Breast epithelium (tissue), 3 donors: ENCODE measurements at regions not wholly inside any gene's neighbourhood (a gene's known extent, or its start where the extent isn't known, plus 50 kb on each side); places are given as distances from the start of the nearest gene placed in this dataset.

Source experiments
- CTCF ChIP-seq, 3 donors: fragments of 450-650 bp; IDR thresholded peaks; one replicate each; pipeline ENCODE4 v1.5.1; 2016 to 2017; ENCODE audit warnings: antibody characterized with exemption in 3 of 3, mild to moderate bottlenecking in 3 of 3, moderate library complexity in 3 of 3
- POLR2A ChIP-seq: fragments of 450-650 bp; IDR thresholded peaks from one replicate; pipeline ENCODE4 v1.6.1; 2016; ENCODE audit warnings: antibody characterized with exemption, mild to moderate bottlenecking, moderate library complexity
- POLR2AphosphoS5 ChIP-seq, 3 donors: sonication (generic); formaldehyde crosslinking; IDR thresholded peaks; one replicate each; pipeline ENCODE4 v1.6.1; 2017; ENCODE audit warnings: antibody characterized with exemption in 3 of 3

- TF ChIP-seq POLR2A (no peak), CTCF (IDR thresholded peaks at IDR 0.05) (no peak), POLR2AphosphoS5 (IDR thresholded peaks at IDR 0.05) (no peak)
Observed at GRCh38 chr10:8998751-8999150, 944.3 kb downstream of the GATA3 start.
